ENCODE measurements at regions not wholly inside any gene's neighbourhood (a gene's known extent, or its start where the extent isn't known, plus 50 kb on each side); places are given as distances from the start of the nearest gene placed in this dataset.

- no CpG with 5 or more reads among the region's 3 CpGs for WGBS (ENCODE audit: insufficient coverage)
Observed at GRCh38 chr4:149910177-149910576, 94.5 kb upstream of the IQCM start.

GRCh38 chr4:149910604-149911350, 95.1 kb upstream of the IQCM start:
- H4K20me1 ChIP-seq (ENCODE audit: insufficient read depth, low read length), result no peaks in the 10 kb centered on the region
- no peak overlapping the region for H3K9ac ChIP-seq (ENCODE audit: insufficient read depth, low read length, poor library complexity, severe bottlenecking)
- no peak overlapping the region for H3K27ac Mint-ChIP-seq
- no peaks in the 10 kb centered on the region for H3K36me3 Mint-ChIP-seq
- no peak overlapping the region for H3K4me3 Mint-ChIP-seq
- DNase-seq, result no peak
- H3K27ac ChIP-seq (ENCODE audit: low read depth in 1 of 2, low read length in 2 of 2), result no peak overlapping the region
- H3K4me1 Mint-ChIP-seq, result no peaks in the 10 kb centered on the region
- H3K4me3 ChIP-seq (replicated peaks in 1 of 3; ENCODE audit: low read depth in 2 of 3, low read length in 3 of 3), result no peak overlapping the region
- no CpG with 5 or more reads among the region's 2 CpGs for WGBS (ENCODE audit: insufficient coverage)
- TF ChIP-seq CTCF (IDR thresholded peaks at IDR 0.05), result no peak
- H3K9me3 ChIP-seq (replicated peaks in 1 of 2; ENCODE audit: control insufficient read depth in 1 of 2, insufficient read depth in 1 of 2, low read length in 2 of 2), result no peaks in the 10 kb centered on the region
- no peak overlapping the region for H3K4me2 ChIP-seq (replicated peaks; ENCODE audit: extremely low read depth, low read length, poor library complexity, severe bottlenecking)
- no peaks in the 10 kb centered on the region for H3K27me3 ChIP-seq (ENCODE audit: control insufficient read depth in 2 of 2, insufficient read depth in 2 of 2, low read length in 2 of 2)
- H3K36me3 ChIP-seq (replicated peaks in 1 of 2; ENCODE audit: control insufficient read depth in 1 of 2, insufficient read depth in 2 of 2, low read length in 2 of 2), result no peaks in the 10 kb centered on the region
- no peak overlapping the region for H2AFZ ChIP-seq (ENCODE audit: insufficient read depth, low read depth, low read length, poor library complexity, severe bottlenecking)
- H3K4me1 ChIP-seq (ENCODE audit: control insufficient read depth in 1 of 2, insufficient read depth in 2 of 2, low read length in 2 of 2), result no peaks in the 10 kb centered on the region
- intact Hi-C loops (cut with micrococcal nuclease), result no loop called here
- peaks cover 0 to 5% (median 0%) of the 10 kb centered on the region in 7 donors for H3K9me3 Mint-ChIP-seq
- no peaks in the 10 kb centered on the region for H3K27me3 Mint-ChIP-seq (ENCODE audit: low read depth in 3 of 3)
- H3K79me2 ChIP-seq (ENCODE audit: insufficient read depth, low read length), result no peaks in the 10 kb centered on the region

More at GRCh38 chr4:149910177-149910576, 94.5 kb upstream of the IQCM start:
- Histone ChIP-seq H3K9ac (ENCODE audit: insufficient read depth, low read length, poor library complexity, severe bottlenecking) (no peak overlapping the region), H3K4me2 (replicated peaks; ENCODE audit: extremely low read depth, low read length, poor library complexity, severe bottlenecking) (no peak overlapping the region), H3K9me3 (replicated peaks in 1 of 2; ENCODE audit: control insufficient read depth in 1 of 2, insufficient read depth in 1 of 2, low read length in 2 of 2) (no peaks in the 10 kb centered on the region), H3K79me2 (ENCODE audit: insufficient read depth, low read length) (no peaks in the 10 kb centered on the region), H3K27ac (ENCODE audit: low read depth in 1 of 2, low read length in 2 of 2) (no peak overlapping the region), H3K27me3 (ENCODE audit: control insufficient read depth in 2 of 2, insufficient read depth in 2 of 2, low read length in 2 of 2) (no peaks in the 10 kb centered on the region), H2AFZ (ENCODE audit: insufficient read depth, low read depth, low read length, poor library complexity, severe bottlenecking) (no peak overlapping the region), H3K4me3 (replicated peaks in 1 of 3; ENCODE audit: low read depth in 2 of 3, low read length in 3 of 3) (no peak overlapping the region), H3K36me3 (replicated peaks in 1 of 2; ENCODE audit: control insufficient read depth in 1 of 2, insufficient read depth in 2 of 2, low read length in 2 of 2) (no peaks in the 10 kb centered on the region), H3K4me1 (ENCODE audit: control insufficient read depth in 1 of 2, insufficient read depth in 2 of 2, low read length in 2 of 2) (no peaks in the 10 kb centered on the region), H4K20me1 (ENCODE audit: insufficient read depth, low read length) (no peaks in the 10 kb centered on the region)
- no peak for TF ChIP-seq CTCF (IDR thresholded peaks at IDR 0.05)
- Mint-ChIP-seq H3K4me3 (no peak overlapping the region), H3K27me3 (ENCODE audit: low read depth in 3 of 3) (no peaks in the 10 kb centered on the region), H3K27ac (no peak overlapping the region), H3K4me1 (no peaks in the 10 kb centered on the region), H3K9me3 (peaks cover 0 to 1% (median 0%) of the 10 kb centered on the region in 7 donors), H3K36me3 (no peaks in the 10 kb centered on the region)
- DNase-seq, result no peak
- intact Hi-C loops (cut with micrococcal nuclease), result no loop called here

Data from CD14-positive monocyte (primary cell).